BE2C (cell line): ENCODE measurements at regions not wholly inside any gene's neighbourhood (a gene's known extent, or its start where the extent isn't known, plus 50 kb on each side); places are given as distances from the start of the nearest gene placed in this dataset.

Experiments
- DNase-seq: peaks from one replicate; pipeline ENCODE4 v3.0.0-alpha.2; 2020
- H3K27me3 ChIP-seq: fragments of 250-450 bp; sonication (Bioruptor Pico); 2 replicates; pipeline ENCODE4 v1.5.1; 2020; ENCODE audit warnings: mild to moderate bottlenecking
- H3K36me3 ChIP-seq: fragments of 250-450 bp; sonication (Bioruptor Pico); 2 replicates; pipeline ENCODE4 v1.5.1; 2020; ENCODE audit warnings: mild to moderate bottlenecking
- H3K4me1 ChIP-seq: fragments of 250-450 bp; sonication (Bioruptor Pico); 2 replicates; pipeline ENCODE4 v1.5.1; 2020
- H3K4me3 ChIP-seq: 2 replicates; pipeline ENCODE4 v1.5.1; 2011; ENCODE audit warnings: low read depth, low read length
- H3K9me3 ChIP-seq: fragments of 250-450 bp; sonication (Bioruptor Pico); 2 replicates; pipeline ENCODE4 v1.5.1; 2020
- TF ChIP-seq, protein P1 (sequence below): IDR thresholded peaks from 2 replicates; pipeline ENCODE4 v1.5.1; 2012; ENCODE audit warnings: mild to moderate bottlenecking, low read depth, low read length

GRCh38 chr6:71387179-71387578 is 98.6 kb downstream of the OGFRL1 start:
- no peak for DNase-seq
- TF ChIP-seq, protein P1, sequence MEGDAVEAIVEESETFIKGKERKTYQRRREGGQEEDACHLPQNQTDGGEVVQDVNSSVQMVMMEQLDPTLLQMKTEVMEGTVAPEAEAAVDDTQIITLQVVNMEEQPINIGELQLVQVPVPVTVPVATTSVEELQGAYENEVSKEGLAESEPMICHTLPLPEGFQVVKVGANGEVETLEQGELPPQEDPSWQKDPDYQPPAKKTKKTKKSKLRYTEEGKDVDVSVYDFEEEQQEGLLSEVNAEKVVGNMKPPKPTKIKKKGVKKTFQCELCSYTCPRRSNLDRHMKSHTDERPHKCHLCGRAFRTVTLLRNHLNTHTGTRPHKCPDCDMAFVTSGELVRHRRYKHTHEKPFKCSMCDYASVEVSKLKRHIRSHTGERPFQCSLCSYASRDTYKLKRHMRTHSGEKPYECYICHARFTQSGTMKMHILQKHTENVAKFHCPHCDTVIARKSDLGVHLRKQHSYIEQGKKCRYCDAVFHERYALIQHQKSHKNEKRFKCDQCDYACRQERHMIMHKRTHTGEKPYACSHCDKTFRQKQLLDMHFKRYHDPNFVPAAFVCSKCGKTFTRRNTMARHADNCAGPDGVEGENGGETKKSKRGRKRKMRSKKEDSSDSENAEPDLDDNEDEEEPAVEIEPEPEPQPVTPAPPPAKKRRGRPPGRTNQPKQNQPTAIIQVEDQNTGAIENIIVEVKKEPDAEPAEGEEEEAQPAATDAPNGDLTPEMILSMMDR: no peak
- no peaks in the 10 kb centered on the region for H3K36me3 ChIP-seq
- peaks cover 22% of the 10 kb centered on the region for H3K27me3 ChIP-seq
- no peaks in the 10 kb centered on the region for H3K4me1 ChIP-seq
- no peaks in the 10 kb centered on the region for H3K9me3 ChIP-seq
- H3K4me3 ChIP-seq: no peak overlapping the region

DNA sequence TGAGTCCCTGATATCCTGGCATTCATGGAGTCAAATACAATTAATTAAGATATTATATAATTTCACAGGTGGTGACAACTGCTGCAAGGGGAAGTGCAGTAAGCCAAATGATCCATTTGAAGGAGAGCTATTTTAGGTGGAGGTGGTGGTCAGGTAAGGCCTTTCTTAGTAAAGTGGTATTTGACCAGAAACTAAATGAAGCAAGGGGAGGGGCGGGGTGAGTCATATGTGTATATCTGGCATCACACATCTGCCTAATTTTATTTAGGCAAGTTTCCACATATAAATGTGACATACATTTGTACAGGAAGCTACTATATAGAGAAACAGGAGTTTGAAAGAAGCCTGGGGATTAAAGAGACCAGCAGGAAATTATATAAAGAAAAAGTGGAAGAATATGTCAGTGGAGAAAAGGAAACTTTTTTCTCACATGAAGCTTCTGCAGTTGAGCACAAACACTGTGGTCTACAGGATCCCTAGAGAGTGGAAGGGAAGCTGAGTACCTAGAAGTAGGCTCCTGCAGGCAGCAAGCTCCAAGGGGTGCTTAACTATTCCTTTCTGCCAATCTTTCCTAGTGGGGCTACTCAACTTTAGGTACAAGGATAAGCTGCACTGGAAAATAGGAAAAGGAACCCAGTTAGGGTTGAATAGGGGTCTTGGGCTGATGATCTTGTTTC is 99.6 kb downstream of the OGFRL1 start:
- Histone ChIP-seq H3K27me3 (peaks cover 22% of the 10 kb centered on the region), H3K36me3 (no peaks in the 10 kb centered on the region), H3K9me3 (no peaks in the 10 kb centered on the region), H3K4me3 (no peak overlapping the region), H3K4me1 (no peaks in the 10 kb centered on the region)
- TF ChIP-seq, protein P1: no peak
- no peak for DNase-seq

DNA sequence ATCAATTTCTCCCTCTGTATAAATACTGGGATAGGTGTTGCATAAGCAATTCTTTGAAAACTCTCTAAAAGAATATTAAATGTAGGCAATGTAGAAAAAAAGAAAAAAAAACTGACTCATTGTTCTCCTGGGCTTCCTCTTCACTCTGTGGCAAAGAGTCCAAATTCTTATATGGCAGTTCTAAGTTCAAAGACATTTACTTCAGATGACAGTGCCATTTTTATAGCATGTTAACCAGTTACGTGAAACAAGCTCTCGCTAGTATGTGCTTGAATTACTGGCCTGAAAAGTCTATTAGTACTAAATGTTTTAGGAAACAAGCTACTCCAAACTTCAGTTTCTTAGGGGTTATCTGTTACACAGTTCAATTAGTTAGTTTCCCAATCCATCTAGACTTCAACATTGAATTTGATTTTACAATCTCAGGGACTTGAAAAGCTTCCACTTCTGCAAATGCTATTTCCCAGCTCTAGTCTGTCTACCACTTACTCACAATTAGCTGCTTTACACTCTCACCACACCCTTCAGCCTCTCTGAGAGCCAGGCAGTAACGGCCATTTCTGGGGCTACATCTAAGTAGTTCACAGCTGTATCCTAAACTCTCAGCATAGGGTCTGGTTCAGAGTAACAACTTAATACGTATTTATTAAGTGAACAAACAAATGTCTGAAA is 100.4 kb downstream of the OGFRL1 start:
- H3K4me1 ChIP-seq: no peaks in the 10 kb centered on the region
- H3K4me3 ChIP-seq: no peak overlapping the region
- TF ChIP-seq, protein P1: no peak

GRCh38 chr6:71391126-71391525 is 102.5 kb downstream of the OGFRL1 start:
- Histone ChIP-seq H3K9me3 (no peaks in the 10 kb centered on the region), H3K4me1 (no peaks in the 10 kb centered on the region), H3K4me3 (no peak overlapping the region), H3K27me3 (peaks cover 24% of the 10 kb centered on the region), H3K36me3 (no peaks in the 10 kb centered on the region)
- no peak for DNase-seq
- TF ChIP-seq, protein P1: no peak

More for the DNA sequence above, 100.4 kb downstream of the OGFRL1 start:
- no peaks in the 10 kb centered on the region for H3K9me3 ChIP-seq
- H3K36me3 ChIP-seq: no peaks in the 10 kb centered on the region
- H3K27me3 ChIP-seq: peaks cover 29% of the 10 kb centered on the region
- no peak for DNase-seq

GRCh38 chr6:71392276-71392675 is 103.7 kb downstream of the OGFRL1 start:
- H3K36me3 ChIP-seq: no peaks in the 10 kb centered on the region
- no peaks in the 10 kb centered on the region for H3K4me1 ChIP-seq
- H3K4me3 ChIP-seq: no peak overlapping the region
- TF ChIP-seq, protein P1: no peak
- no peaks in the 10 kb centered on the region for H3K9me3 ChIP-seq
- no peak for DNase-seq
- peaks cover 27% of the 10 kb centered on the region for H3K27me3 ChIP-seq

DNA sequence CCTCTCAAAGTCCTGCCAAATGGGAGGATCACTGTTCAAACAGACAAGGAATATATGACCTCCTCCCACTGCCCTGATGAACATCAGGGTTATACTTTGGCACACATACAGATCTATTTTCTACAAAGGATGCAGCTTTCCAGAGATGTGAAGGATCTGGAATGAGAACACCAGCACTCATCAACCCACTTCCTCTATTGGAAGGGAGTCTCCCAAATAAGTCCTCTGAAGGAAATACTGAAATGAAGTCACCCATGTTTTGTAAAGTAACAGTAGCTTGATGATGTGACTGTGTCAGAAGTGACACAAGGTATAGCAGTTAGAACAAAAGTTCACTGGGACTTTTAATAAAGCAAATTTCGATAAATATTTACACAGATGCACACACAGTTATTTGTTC is 104.9 kb downstream of the OGFRL1 start:
- Histone ChIP-seq H3K27me3 (peaks cover 27% of the 10 kb centered on the region), H3K4me3 (no peak overlapping the region), H3K9me3 (no peaks in the 10 kb centered on the region), H3K36me3 (no peaks in the 10 kb centered on the region), H3K4me1 (no peaks in the 10 kb centered on the region)
- DNase-seq: no peak
- TF ChIP-seq, protein P1: no peak
